ENCODE measurements at regions not wholly inside any gene's neighbourhood (a gene's known extent, or its start where the extent isn't known, plus 50 kb on each side); places are given as distances from the start of the nearest gene placed in this dataset.

- intact Hi-C loops (cut with DNase I): no loop called here
- TF ChIP-seq POLR2AphosphoS5 (IDR thresholded peaks at IDR 0.05) (no peak), CTCF (IDR thresholded peaks at IDR 0.05) (no peak), EP300 (IDR thresholded peaks at IDR 0.05) (no peak), POLR2A (IDR thresholded peaks at IDR 0.05) (no peak)
- 43 to 83% methylated on average over 1 of the region's 1 CpG for WGBS, 2 donors
- Histone ChIP-seq H3K4me3 (no peak overlapping the region), H3K4me1 (no peaks in the 10 kb centered on the region), H3K27ac (no peak overlapping the region), H3K9me3 (no peaks in the 10 kb centered on the region), H3K27me3 (no peaks in the 10 kb centered on the region), H3K36me3 (no peaks in the 10 kb centered on the region)
- DNase-seq: no peak
Measured at GRCh38 chr15:36265422-36265821, 314.0 kb upstream of the CDIN1 start.

DNA sequence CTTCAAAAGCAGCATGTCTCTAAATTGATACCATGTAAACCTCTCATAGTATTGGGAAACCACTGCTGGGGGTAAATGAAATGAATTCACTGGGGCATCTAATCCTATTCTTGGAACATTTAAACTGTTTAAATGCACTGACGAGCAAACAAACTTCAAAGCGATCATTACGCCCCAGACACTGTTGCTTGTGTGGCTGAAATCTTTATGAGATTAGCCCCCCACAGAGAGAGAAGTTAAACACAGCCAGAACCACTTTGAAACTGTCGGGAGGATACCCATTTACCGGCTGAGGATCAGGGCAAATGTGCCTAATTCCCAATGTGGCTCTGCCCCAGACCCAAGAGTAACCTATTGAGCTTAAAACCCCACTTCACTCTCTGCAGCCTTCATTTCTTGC, 308.4 kb upstream of the CDIN1 start:
- Histone ChIP-seq H3K27ac (no peak overlapping the region), H3K4me1 (no peaks in the 10 kb centered on the region), H3K27me3 (no peaks in the 10 kb centered on the region), H3K36me3 (no peaks in the 10 kb centered on the region), H3K9me3 (no peaks in the 10 kb centered on the region), H3K4me3 (no peak overlapping the region)
- WGBS, 2 donors: 27 to 67% methylated on average over 5 of the region's 5 CpGs
- intact Hi-C loops (cut with DNase I): no loop called here
- TF ChIP-seq POLR2AphosphoS5 (IDR thresholded peaks at IDR 0.05) (no peak), CTCF (IDR thresholded peaks at IDR 0.05) (no peak), POLR2A (IDR thresholded peaks at IDR 0.05) (no peak), EP300 (IDR thresholded peaks at IDR 0.05) (no peak)
- DNase-seq: no peak

DNA sequence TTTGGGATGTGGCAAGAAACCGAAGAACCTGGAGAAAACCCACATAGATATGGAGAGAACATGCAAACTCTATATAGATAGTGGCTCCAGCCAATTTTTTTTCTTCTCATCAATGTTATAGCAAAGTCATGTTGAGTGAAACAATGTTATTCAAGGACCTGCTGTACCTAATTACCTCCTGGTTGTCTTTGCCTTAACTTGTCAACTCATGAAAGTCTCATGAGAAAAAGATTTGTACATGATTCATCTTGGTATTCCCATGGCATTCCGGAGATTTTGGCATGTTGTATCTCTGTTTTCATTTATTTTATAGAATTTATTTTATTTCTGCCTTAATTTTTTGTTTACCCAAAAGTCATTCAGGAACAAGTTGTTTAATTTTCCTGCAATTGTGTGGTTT, 303.8 kb upstream of the CDIN1 start:
- Histone ChIP-seq H3K4me3 (no peak overlapping the region), H3K9me3 (peaks cover 0 to 9% (median 6%) of the 10 kb centered on the region in 4 donors), H3K27me3 (no peaks in the 10 kb centered on the region), H3K36me3 (no peaks in the 10 kb centered on the region), H3K27ac (no peak overlapping the region), H3K4me1 (no peaks in the 10 kb centered on the region)
- TF ChIP-seq POLR2A (IDR thresholded peaks at IDR 0.05) (no peak), EP300 (IDR thresholded peaks at IDR 0.05) (no peak), POLR2AphosphoS5 (IDR thresholded peaks at IDR 0.05) (no peak), CTCF (IDR thresholded peaks at IDR 0.05) (no peak)
- DNase-seq: no peak
- intact Hi-C loops (cut with DNase I): no loop called here
- WGBS, 2 donors: 83 to 87% methylated on average over 2 of the region's 2 CpGs

GRCh38 chr15:36278219-36278618, 301.2 kb upstream of the CDIN1 start:
- intact Hi-C loops (cut with DNase I): no loop called here
- no peak for TF ChIP-seq POLR2AphosphoS5 (IDR thresholded peaks at IDR 0.05)
- no peak for TF ChIP-seq EP300 (IDR thresholded peaks at IDR 0.05)
- TF ChIP-seq CTCF (IDR thresholded peaks at IDR 0.05): no peak
- TF ChIP-seq POLR2A (IDR thresholded peaks at IDR 0.05): no peak
- DNase-seq: no peak
- WGBS, 2 donors: 85 to 90% methylated on average over 1 of the region's 1 CpG
- H3K27me3 ChIP-seq: no peaks in the 10 kb centered on the region
- H3K4me1 ChIP-seq: no peaks in the 10 kb centered on the region
- peaks cover 0 to 9% (median 6%) of the 10 kb centered on the region in 4 donors for H3K9me3 ChIP-seq
- H3K4me3 ChIP-seq: no peak overlapping the region
- no peak overlapping the region for H3K27ac ChIP-seq
- H3K36me3 ChIP-seq: no peaks in the 10 kb centered on the region

DNA sequence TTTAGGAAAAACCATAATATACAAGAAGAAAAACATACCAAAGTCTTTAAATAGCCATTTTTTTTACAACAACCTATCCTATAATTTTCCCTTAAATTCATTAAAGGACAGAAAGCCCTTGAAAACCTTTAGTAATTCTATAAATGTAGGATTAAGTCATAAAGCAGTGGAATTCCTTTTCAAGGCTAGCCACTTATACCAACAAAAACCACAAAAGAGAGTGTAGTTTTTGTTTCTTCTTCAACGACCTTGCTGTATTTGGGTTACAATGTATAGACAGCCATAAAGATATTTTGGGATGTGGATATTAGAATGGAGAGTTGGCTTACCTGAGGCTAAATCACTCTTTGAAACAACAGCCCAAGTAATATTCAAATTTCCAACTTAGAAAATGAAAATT, 296.6 kb upstream of the CDIN1 start:
- Histone ChIP-seq H3K4me3 (no peak overlapping the region), H3K27ac (no peak overlapping the region), H3K36me3 (no peaks in the 10 kb centered on the region), H3K9me3 (peaks cover 0 to 9% (median 2%) of the 10 kb centered on the region in 4 donors), H3K27me3 (no peaks in the 10 kb centered on the region), H3K4me1 (no peaks in the 10 kb centered on the region)
- no peak for DNase-seq
- WGBS, 2 donors: 35 to 69% methylated on average over 1 of the region's 1 CpG
- TF ChIP-seq POLR2A (IDR thresholded peaks at IDR 0.05): no peak
- no peak for TF ChIP-seq EP300 (IDR thresholded peaks at IDR 0.05)
- no peak for TF ChIP-seq CTCF (IDR thresholded peaks at IDR 0.05)
- TF ChIP-seq POLR2AphosphoS5 (IDR thresholded peaks at IDR 0.05): no peak
- intact Hi-C loops (cut with DNase I): no loop called here
